ENCODE measurements at regions not wholly inside any gene's neighbourhood (a gene's known extent, or its start where the extent isn't known, plus 50 kb on each side); places are given as distances from the start of the nearest gene placed in this dataset.

GRCh38 chr14:96673706-96674105, 123.5 kb upstream of the VRK1 start:
- no peak overlapping the region for H3K9ac ChIP-seq (ENCODE audit: low read length)
- H3K36me3 ChIP-seq (ENCODE audit: control insufficient read depth, insufficient read depth, low read length), result no peaks in the 10 kb centered on the region
- no peak overlapping the region for H3K4me3 ChIP-seq (ENCODE audit: low read length)
- no peaks in the 10 kb centered on the region for H3K27me3 ChIP-seq (ENCODE audit: control insufficient read depth, insufficient read depth, low read length)
- H3K4me1 ChIP-seq (ENCODE audit: control insufficient read depth, insufficient read depth, low read length), result no peaks in the 10 kb centered on the region
- no peak overlapping the region for H3K27ac ChIP-seq (ENCODE audit: low read depth, low read length)

DNA sequence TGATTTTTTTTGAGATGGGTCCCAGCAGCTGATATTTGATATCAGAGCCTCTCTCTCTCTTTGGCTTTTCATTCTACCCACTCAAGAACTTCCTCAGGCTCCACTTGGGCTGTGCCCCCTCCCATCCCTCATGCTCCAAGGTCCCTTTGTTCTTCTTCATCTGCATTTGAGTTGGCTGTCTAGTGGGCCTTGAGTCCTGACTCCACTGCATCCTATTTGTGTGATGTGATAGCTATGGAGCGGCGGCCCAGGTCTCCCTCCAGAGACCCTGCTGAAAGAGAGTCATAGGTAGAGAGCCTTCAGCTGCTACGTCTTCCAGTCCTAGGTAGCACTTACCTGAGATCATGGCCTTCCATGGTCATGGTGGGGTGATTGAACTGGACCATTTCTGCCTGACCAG, 123.1 kb upstream of the VRK1 start:
- no peaks in the 10 kb centered on the region for H3K4me1 ChIP-seq (ENCODE audit: control insufficient read depth, insufficient read depth, low read length)

DNA sequence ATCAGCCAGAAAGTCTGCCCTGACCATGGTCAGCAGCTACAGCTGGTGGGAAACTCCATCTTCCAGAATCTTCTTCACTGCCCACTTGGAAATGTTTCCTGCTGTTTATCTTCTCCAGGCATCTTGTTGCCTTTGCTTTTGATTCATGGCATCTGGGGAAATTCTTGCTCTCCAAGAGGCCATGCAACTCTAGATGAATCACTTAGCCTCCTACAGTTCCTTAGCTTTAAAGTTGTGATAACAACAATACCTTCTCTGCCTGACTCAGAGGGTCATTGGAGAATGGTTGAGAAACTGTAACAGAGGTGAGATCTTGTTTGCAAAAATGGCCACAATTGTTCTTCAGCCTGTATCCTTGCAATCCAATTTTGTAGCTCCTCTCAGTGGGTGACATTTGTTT, 121.0 kb upstream of the VRK1 start:
- Histone ChIP-seq H3K4me1 (ENCODE audit: control insufficient read depth, insufficient read depth, low read length) (no peaks in the 10 kb centered on the region), H3K27ac (ENCODE audit: low read depth, low read length) (no peak overlapping the region), H3K9ac (ENCODE audit: low read length) (no peak overlapping the region), H3K36me3 (ENCODE audit: control insufficient read depth, insufficient read depth, low read length) (no peaks in the 10 kb centered on the region), H3K27me3 (ENCODE audit: control insufficient read depth, insufficient read depth, low read length) (no peaks in the 10 kb centered on the region), H3K4me3 (ENCODE audit: low read length) (no peak overlapping the region)

More for the DNA sequence above, 123.1 kb upstream of the VRK1 start:
- Histone ChIP-seq H3K4me3 (ENCODE audit: low read length) (no peak overlapping the region), H3K27ac (ENCODE audit: low read depth, low read length) (no peak overlapping the region), H3K27me3 (ENCODE audit: control insufficient read depth, insufficient read depth, low read length) (no peaks in the 10 kb centered on the region), H3K9ac (ENCODE audit: low read length) (no peak overlapping the region), H3K36me3 (ENCODE audit: control insufficient read depth, insufficient read depth, low read length) (no peaks in the 10 kb centered on the region)

- Histone ChIP-seq H3K4me3 (ENCODE audit: low read length) (no peak overlapping the region), H3K9ac (ENCODE audit: low read length) (no peak overlapping the region), H3K36me3 (ENCODE audit: control insufficient read depth, insufficient read depth, low read length) (no peaks in the 10 kb centered on the region), H3K4me1 (ENCODE audit: control insufficient read depth, insufficient read depth, low read length) (no peaks in the 10 kb centered on the region), H3K27me3 (ENCODE audit: control insufficient read depth, insufficient read depth, low read length) (no peaks in the 10 kb centered on the region), H3K27ac (ENCODE audit: low read depth, low read length) (no peak overlapping the region)
Measured at GRCh38 chr14:96681829-96682228, 115.4 kb upstream of the VRK1 start.

DNA sequence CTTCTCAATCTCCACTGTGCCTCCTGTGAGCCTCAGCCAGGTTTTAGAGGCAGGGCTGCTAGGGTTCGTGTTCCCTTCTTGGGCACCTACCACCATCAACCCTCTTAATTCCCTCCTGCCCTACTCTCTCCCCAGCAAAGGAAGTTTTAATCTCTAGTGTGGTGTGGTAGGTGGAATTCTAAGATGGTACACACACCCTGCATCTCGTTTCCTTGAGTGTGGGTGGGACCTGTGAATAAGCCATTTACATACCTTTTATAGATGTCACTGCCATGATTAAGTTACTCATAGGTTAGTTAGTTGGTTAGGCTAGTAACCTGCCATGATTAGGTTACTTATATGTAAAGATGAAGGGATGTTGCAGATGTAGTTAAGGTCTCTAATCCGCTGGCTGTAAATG, 114.8 kb upstream of the VRK1 start:
- Histone ChIP-seq H3K4me1 (ENCODE audit: control insufficient read depth, insufficient read depth, low read length) (no peaks in the 10 kb centered on the region), H3K9ac (ENCODE audit: low read length) (no peak overlapping the region), H3K27me3 (ENCODE audit: control insufficient read depth, insufficient read depth, low read length) (no peaks in the 10 kb centered on the region), H3K27ac (ENCODE audit: low read depth, low read length) (no peak overlapping the region), H3K36me3 (ENCODE audit: control insufficient read depth, insufficient read depth, low read length) (no peaks in the 10 kb centered on the region), H3K4me3 (ENCODE audit: low read length) (no peak overlapping the region)

- Histone ChIP-seq H3K4me1 (ENCODE audit: control insufficient read depth, insufficient read depth, low read length) (no peaks in the 10 kb centered on the region), H3K9ac (ENCODE audit: low read length) (no peak overlapping the region), H3K27me3 (ENCODE audit: control insufficient read depth, insufficient read depth, low read length) (no peaks in the 10 kb centered on the region), H3K27ac (ENCODE audit: low read depth, low read length) (no peak overlapping the region), H3K36me3 (ENCODE audit: control insufficient read depth, insufficient read depth, low read length) (no peaks in the 10 kb centered on the region), H3K4me3 (ENCODE audit: low read length) (no peak overlapping the region)
Measured at GRCh38 chr14:96683562-96684289, 113.5 kb upstream of the VRK1 start.

GRCh38 chr14:96686126-96686525, 111.1 kb upstream of the VRK1 start:
- Histone ChIP-seq H3K27me3 (ENCODE audit: control insufficient read depth, insufficient read depth, low read length) (no peaks in the 10 kb centered on the region), H3K4me3 (ENCODE audit: low read length) (no peak overlapping the region), H3K36me3 (ENCODE audit: control insufficient read depth, insufficient read depth, low read length) (no peaks in the 10 kb centered on the region), H3K9ac (ENCODE audit: low read length) (no peak overlapping the region), H3K27ac (ENCODE audit: low read depth, low read length) (no peak overlapping the region), H3K4me1 (ENCODE audit: control insufficient read depth, insufficient read depth, low read length) (no peaks in the 10 kb centered on the region)

DNA sequence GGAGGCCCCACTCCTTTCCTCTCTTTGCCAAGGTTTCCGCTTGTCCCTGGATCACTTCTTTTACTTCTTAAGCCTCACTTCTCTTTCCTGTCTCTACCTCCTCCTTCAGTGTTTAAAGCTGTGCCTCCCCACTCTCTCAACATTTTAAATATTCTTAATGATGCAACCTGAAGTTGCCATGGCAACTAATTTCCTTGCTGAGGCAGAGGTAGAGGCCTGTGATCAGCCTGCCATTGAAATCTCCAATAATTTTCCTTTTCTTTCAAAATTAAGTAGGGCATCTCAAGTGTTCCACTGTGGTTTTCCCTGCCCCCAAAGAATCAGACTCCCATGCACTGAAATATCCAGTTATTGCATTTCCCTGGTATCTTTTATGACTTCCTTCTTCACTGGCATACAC, 108.6 kb upstream of the VRK1 start:
- Histone ChIP-seq H3K4me3 (ENCODE audit: low read length) (no peak overlapping the region), H3K4me1 (ENCODE audit: control insufficient read depth, insufficient read depth, low read length) (no peaks in the 10 kb centered on the region), H3K27me3 (ENCODE audit: control insufficient read depth, insufficient read depth, low read length) (no peaks in the 10 kb centered on the region), H3K36me3 (ENCODE audit: control insufficient read depth, insufficient read depth, low read length) (no peaks in the 10 kb centered on the region), H3K27ac (ENCODE audit: low read depth, low read length) (no peak overlapping the region), H3K9ac (ENCODE audit: low read length) (no peak overlapping the region)

- H3K9ac ChIP-seq (ENCODE audit: low read length), result no peak overlapping the region
Measured at GRCh38 chr14:96690713-96691383, 106.3 kb upstream of the VRK1 start.

GRCh38 chr14:96693252-96693820, 103.8 kb upstream of the VRK1 start:
- Histone ChIP-seq H3K27me3 (ENCODE audit: control insufficient read depth, insufficient read depth, low read length) (no peaks in the 10 kb centered on the region), H3K4me3 (ENCODE audit: low read length) (no peak overlapping the region), H3K36me3 (ENCODE audit: control insufficient read depth, insufficient read depth, low read length) (no peaks in the 10 kb centered on the region), H3K9ac (ENCODE audit: low read length) (no peak overlapping the region), H3K4me1 (ENCODE audit: control insufficient read depth, insufficient read depth, low read length) (no peaks in the 10 kb centered on the region), H3K27ac (ENCODE audit: low read depth, low read length) (no peak overlapping the region)

More at GRCh38 chr14:96690713-96691383, 106.3 kb upstream of the VRK1 start:
- Histone ChIP-seq H3K4me3 (ENCODE audit: low read length) (no peak overlapping the region), H3K36me3 (ENCODE audit: control insufficient read depth, insufficient read depth, low read length) (no peaks in the 10 kb centered on the region), H3K27ac (ENCODE audit: low read depth, low read length) (no peak overlapping the region), H3K4me1 (ENCODE audit: control insufficient read depth, insufficient read depth, low read length) (no peaks in the 10 kb centered on the region), H3K27me3 (ENCODE audit: control insufficient read depth, insufficient read depth, low read length) (no peaks in the 10 kb centered on the region)

GRCh38 chr14:96693987-96694386, 103.2 kb upstream of the VRK1 start:
- H3K27ac ChIP-seq (ENCODE audit: low read depth, low read length), result no peak overlapping the region
- H3K9ac ChIP-seq (ENCODE audit: low read length), result no peak overlapping the region
- H3K27me3 ChIP-seq (ENCODE audit: control insufficient read depth, insufficient read depth, low read length), result no peaks in the 10 kb centered on the region
- H3K36me3 ChIP-seq (ENCODE audit: control insufficient read depth, insufficient read depth, low read length), result no peaks in the 10 kb centered on the region
- no peaks in the 10 kb centered on the region for H3K4me1 ChIP-seq (ENCODE audit: control insufficient read depth, insufficient read depth, low read length)
- no peak overlapping the region for H3K4me3 ChIP-seq (ENCODE audit: low read length)

- no peaks in the 10 kb centered on the region for H3K4me1 ChIP-seq (ENCODE audit: control insufficient read depth, insufficient read depth, low read length)
- no peak overlapping the region for H3K9ac ChIP-seq (ENCODE audit: low read length)
- H3K27me3 ChIP-seq (ENCODE audit: control insufficient read depth, insufficient read depth, low read length), result no peaks in the 10 kb centered on the region
- H3K4me3 ChIP-seq (ENCODE audit: low read length), result no peak overlapping the region
- no peak overlapping the region for H3K27ac ChIP-seq (ENCODE audit: low read depth, low read length)
- H3K36me3 ChIP-seq (ENCODE audit: control insufficient read depth, insufficient read depth, low read length), result no peaks in the 10 kb centered on the region
Measured at GRCh38 chr14:96698960-96699539, 98.1 kb upstream of the VRK1 start.
